NB4 (cell line): ENCODE measurements at regions not wholly inside any gene's neighbourhood (a gene's known extent, or its start where the extent isn't known, plus 50 kb on each side); places are given as distances from the start of the nearest gene placed in this dataset.

Experiments used
- DNase-seq: peaks from one replicate; pipeline ENCODE4 v3.0.0; 2010; ENCODE audit warnings: low read depth
- H3K4me3 ChIP-seq: one replicate; pipeline ENCODE4 v1.5.1; 2011; ENCODE audit warnings: mild to moderate bottlenecking, low read depth, low read length, moderate library complexity
- MYC ChIP-seq: IDR thresholded peaks from 2 replicates; pipeline ENCODE4 v1.6.1; 2011; ENCODE audit warnings: low read depth, low read length
- POLR2A ChIP-seq: IDR thresholded peaks from 2 replicates; pipeline ENCODE4 v1.6.1; 2011; ENCODE audit warnings: mild to moderate bottlenecking; ENCODE audit not compliant: insufficient read length; ENCODE audit errors: extremely low read depth
- TF ChIP-seq, protein P1 (sequence below): IDR thresholded peaks from one replicate; pipeline ENCODE4 v1.5.1; 2012; ENCODE audit warnings: low read depth, low read length
- TF ChIP-seq, protein P2 (sequence below): IDR thresholded peaks from 2 replicates; pipeline ENCODE4 v1.6.1; 2011; ENCODE audit warnings: low read depth, low read length

DNA sequence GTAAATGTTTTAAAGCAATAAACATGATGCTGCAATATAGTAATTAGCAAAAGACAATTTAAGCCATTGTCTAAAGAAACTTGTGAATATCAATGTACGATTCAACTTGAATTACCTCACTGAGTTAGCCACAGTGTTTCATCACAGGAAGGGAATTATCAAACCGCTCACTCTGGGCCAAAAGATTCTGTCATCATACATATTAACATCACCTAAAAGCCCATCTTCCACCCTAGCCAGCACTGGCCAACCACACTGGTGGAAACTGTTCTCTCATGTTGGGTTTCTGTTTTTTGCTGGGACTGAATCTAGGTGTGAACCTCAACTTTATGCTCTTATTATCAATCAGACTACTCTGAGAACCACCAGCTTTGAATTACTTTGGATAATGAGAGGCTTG, 497.7 kb upstream of the THBS1 start:
- TF ChIP-seq MYC: no peak
- TF ChIP-seq POLR2A: no peak
- TF ChIP-seq, protein P1, sequence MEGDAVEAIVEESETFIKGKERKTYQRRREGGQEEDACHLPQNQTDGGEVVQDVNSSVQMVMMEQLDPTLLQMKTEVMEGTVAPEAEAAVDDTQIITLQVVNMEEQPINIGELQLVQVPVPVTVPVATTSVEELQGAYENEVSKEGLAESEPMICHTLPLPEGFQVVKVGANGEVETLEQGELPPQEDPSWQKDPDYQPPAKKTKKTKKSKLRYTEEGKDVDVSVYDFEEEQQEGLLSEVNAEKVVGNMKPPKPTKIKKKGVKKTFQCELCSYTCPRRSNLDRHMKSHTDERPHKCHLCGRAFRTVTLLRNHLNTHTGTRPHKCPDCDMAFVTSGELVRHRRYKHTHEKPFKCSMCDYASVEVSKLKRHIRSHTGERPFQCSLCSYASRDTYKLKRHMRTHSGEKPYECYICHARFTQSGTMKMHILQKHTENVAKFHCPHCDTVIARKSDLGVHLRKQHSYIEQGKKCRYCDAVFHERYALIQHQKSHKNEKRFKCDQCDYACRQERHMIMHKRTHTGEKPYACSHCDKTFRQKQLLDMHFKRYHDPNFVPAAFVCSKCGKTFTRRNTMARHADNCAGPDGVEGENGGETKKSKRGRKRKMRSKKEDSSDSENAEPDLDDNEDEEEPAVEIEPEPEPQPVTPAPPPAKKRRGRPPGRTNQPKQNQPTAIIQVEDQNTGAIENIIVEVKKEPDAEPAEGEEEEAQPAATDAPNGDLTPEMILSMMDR: no peak
- TF ChIP-seq, protein P2, sequence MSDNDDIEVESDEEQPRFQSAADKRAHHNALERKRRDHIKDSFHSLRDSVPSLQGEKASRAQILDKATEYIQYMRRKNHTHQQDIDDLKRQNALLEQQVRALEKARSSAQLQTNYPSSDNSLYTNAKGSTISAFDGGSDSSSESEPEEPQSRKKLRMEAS: no peak
- H3K4me3 ChIP-seq: no peak overlapping the region
- DNase-seq: peak; percentile 79

DNA sequence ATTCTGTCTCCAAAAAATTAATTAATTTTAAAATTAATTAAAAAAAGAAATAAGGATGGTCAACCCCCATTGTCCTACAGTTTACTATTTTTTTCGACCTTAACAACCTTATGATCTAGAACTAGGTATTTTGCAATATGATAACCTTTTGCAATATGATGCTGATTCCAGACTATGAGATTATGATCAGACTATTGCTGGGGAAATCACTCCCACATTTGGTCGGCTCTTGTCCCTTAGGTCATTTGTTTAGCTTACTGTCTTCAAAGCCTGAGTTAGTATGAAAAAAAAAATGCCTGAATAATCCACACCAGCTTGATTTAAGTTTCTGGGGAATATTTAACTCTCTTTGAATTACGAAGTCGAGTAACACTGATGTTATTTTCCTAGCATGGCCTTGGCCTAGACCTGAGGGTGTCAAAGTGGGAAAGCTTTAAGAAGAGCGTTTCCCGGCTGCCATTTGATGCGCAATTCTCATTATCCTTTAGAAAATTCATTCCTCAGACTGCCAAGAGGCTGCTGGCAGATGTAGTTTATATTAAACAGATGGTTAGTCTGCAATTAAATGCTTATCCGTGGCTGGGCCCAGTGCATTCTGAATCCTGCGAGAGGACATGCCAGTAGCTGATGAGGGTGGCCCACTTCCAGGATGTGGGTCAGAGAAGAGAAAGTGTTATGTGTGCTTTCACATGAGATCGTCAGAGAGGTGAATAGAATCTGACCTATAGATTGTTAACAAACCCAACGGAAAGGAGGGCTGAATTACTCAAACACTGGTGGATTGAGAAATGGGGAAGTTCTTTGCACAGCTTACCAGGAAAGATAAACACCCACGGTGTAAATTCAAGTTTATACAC, 496.0 kb upstream of the THBS1 start:
- no peak overlapping the region for H3K4me3 ChIP-seq
- peak; percentile 86 for DNase-seq
- TF ChIP-seq MYC (no peak), POLR2A (no peak)
- TF ChIP-seq, protein P1: no peak
- TF ChIP-seq, protein P2: no peak; the same call in 1 of the 2 replicates

DNA sequence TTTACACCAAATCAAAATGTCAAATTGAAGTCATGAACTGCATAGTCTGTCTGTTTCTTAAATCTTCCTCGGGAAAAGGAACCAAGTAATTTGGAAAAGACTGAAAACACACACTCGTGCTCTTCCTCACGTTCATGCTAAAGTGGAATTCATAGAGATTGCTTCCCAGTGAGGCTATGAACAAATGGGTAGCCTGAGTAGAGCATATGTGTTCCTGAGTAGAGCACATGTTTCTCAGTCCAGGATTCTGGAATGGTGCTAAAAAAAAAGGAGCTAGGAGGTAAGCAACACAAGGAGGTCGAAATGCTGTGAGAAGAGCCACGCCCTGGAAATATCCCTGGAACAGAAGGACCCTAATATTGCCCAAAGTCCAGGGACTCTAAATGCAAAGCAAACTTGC, 494.2 kb upstream of the THBS1 start:
- no peak for DNase-seq
- TF ChIP-seq, protein P2: no peak
- TF ChIP-seq MYC (no peak), POLR2A (no peak)
- TF ChIP-seq, protein P1: no peak
- no peak overlapping the region for H3K4me3 ChIP-seq

DNA sequence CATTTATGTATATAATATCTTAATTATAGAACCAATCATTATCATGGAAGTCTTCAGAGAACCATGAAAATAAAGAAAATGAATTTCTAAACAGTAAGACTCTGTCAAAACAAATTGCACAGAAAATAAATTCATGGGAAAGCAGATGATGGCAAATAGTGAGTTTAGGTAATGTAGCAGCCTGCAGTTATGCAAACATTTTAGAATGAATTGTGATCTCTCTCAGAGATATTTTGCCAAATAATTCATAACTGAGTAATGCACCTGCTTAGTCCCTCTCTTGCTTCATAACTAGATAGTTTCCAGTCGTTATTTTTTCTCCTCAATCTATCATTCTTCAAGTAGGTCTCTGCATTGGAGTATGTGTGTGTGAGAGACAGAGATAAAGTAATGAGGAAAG, 492.7 kb upstream of the THBS1 start:
- no peak for DNase-seq
- TF ChIP-seq POLR2A (no peak), MYC (no peak)
- TF ChIP-seq, protein P2: no peak
- TF ChIP-seq, protein P1: no peak
- H3K4me3 ChIP-seq: no peak overlapping the region

DNA sequence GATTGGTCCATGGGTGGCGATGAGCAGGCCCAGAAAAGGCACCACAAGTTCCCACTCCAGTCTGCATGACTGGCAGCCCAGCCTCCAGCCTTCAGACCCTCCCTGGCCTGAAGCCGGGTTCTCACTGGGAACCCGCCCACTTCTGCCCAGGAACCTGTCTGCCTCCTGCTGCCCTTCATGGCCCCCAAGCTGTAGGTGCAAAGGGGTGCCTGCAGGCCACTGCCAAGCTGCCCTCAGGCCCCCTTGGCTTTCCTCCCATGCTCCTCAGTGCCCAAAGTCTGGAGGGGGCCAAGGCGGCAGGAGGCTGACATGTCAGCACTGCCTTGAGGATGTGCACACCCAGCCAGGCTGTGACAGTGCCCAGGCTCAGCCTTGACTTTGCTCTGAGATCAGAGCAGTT, 488.5 kb upstream of the THBS1 start:
- peak; percentile 27 for DNase-seq
- H3K4me3 ChIP-seq: no peak overlapping the region
- no peak for TF ChIP-seq POLR2A
- TF ChIP-seq, protein P2: no peak
- no peak for TF ChIP-seq MYC
- TF ChIP-seq, protein P1: no peak
